Esophagus muscularis mucosa (tissue), 4 donors: ENCODE measurements at regions not wholly inside any gene's neighbourhood (a gene's known extent, or its start where the extent isn't known, plus 50 kb on each side); places are given as distances from the start of the nearest gene placed in this dataset.
"Not testable (repeated sequence)": the region's sequence is repeated elsewhere in the genome, so short reads cannot be mapped to it uniquely, and the experiment has no call there.

Experiments
- DNase-seq: peaks from one replicate; pipeline ENCODE4 v3.0.0-alpha.2; 2017; ENCODE audit errors: extremely low spot score
- H3K27ac ChIP-seq, 4 donors: fragments of 200-600 bp; sonication (generic); replicated peaks in 1 of 4; 1 replicate in 3 of 4; 2 replicates in 1 of 4; pipeline ENCODE4 v1.5.1; 2016 to 2019; ENCODE audit warnings: mild to moderate bottlenecking in 1 of 4
- H3K27me3 ChIP-seq, 4 donors: fragments of 200-600 bp; sonication (generic); one replicate each; pipeline versions ENCODE4 v1.5.1 to v1.6.0; 2016 to 2019
- H3K36me3 ChIP-seq, 4 donors: fragments of 200-600 bp; sonication (generic); one replicate each; pipeline ENCODE4 v1.5.1; 2016 to 2019
- H3K4me1 ChIP-seq, 4 donors: fragments of 200-600 bp; sonication (generic); one replicate each; pipeline ENCODE4 v1.5.1; 2016 to 2019
- H3K4me3 ChIP-seq, 4 donors: fragments of 200-600 bp; sonication (generic); 1 replicate in 2 of 4; 2 replicates in 2 of 4; pipeline ENCODE4 v1.5.1; 2016 to 2019; ENCODE audit warnings: mild to moderate bottlenecking in 4 of 4, moderate library complexity in 1 of 4
- H3K9me3 ChIP-seq, 4 donors: fragments of 200-600 bp; sonication (generic); 1 replicate in 3 of 4; 2 replicates in 1 of 4; pipeline ENCODE4 v1.5.1; 2016 to 2019
- POLR2AphosphoS5 ChIP-seq, 2 donors: sonication (generic); formaldehyde crosslinking; IDR thresholded peaks; one replicate each; pipeline ENCODE4 v1.6.1; 2017; ENCODE audit warnings: antibody characterized with exemption in 2 of 2
- WGBS: methylation state at CpG from one replicate; pipeline ENCODE4 v1.1.5; 2018; 5-methylcytosine and 5-hydroxymethylcytosine counted together
- intact Hi-C: fragments of 100-400 bp; cut with DNase I; formaldehyde crosslinking; loops from one replicate; pipeline ENCODE4 v1.15.1; 2023
- TF ChIP-seq, protein P1 (sequence below), 3 experiments: fragments of 200-600 bp in 2 of 3; fragments of 450-650 bp in 1 of 3; sonication (generic) in 2 of 3; IDR thresholded peaks; one replicate each; pipeline ENCODE4 v1.5.1; 2017 to 2019; ENCODE audit warnings: antibody characterized with exemption in 3 of 3, mild to moderate bottlenecking in 2 of 3, moderate library complexity in 1 of 3

DNA sequence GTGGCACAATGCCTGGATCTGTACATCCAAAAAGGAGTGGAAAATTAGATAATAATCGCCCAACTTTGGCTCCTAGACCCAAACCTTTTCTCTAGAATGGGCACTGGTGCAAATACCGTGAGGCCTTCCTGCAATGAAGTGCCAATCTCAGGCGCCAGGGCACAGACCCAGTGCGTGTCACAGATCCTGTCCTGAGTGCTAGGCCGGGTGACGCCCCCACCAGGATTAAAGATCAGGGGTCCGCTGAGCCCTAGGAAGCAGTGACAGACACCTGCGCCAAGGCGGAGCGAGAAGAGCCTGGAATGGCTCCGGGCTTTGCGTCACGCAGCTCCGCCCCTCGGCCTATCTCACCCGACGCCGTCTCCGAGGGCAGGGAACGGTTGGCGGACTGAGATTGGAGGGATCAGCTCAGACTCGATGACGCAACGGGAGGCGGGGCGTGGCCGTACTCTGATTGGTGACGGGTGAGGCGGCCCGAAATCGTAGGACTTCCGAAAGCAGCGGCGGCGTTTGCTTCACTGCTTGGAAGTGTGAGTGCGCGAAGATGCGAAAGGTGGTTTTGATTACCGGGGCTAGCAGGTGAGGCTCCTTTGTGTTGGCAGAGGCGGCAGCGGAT is 261.9 kb downstream of the ZNF37A start:
- H3K9me3 ChIP-seq, H3K27me3 ChIP-seq, intact Hi-C loops, H3K4me1 ChIP-seq: not testable (repeated sequence)
- peak overlapping the region; percentile 61 to 86 (median 84) for H3K27ac ChIP-seq
- H3K36me3 ChIP-seq: peaks cover 0 to 15% (median 0%) of the 10 kb centered on the region in 4 donors
- WGBS: 4% methylated on average over 8 of the region's 41 CpGs
- H3K4me3 ChIP-seq: peak overlapping the region; percentile 44 to 57 (median 52)
- peak; percentile 92 for DNase-seq
- TF ChIP-seq POLR2AphosphoS5 (IDR thresholded peaks at IDR 0.05): peak in 1 of 2 donors; percentile 34

DNA sequence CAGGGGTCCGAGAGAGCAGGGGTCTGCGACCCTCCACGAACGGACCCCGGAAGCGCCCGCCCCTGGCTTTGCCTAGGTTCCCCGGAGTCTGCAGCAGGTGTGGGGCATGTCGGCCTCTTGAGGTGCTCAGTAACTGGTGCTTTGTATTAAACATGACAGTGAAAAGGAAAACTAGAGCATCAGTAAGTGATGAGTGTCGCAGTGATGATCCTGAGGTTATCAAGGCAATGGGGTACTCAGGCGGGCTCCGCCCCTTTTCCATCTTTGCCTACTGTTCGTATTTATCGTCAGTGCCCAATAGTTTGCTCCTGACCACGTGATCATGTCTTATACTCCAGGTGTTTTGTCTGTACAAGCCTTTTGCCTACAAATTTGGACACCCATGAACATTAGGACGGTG is 262.4 kb downstream of the ZNF37A start:
- WGBS: 0% methylated on average over 1 of the region's 16 CpGs
- peak overlapping the region in 3 of 4 donors; percentile 53 to 86 (median 84) for H3K27ac ChIP-seq
- H3K9me3 ChIP-seq, H3K4me1 ChIP-seq, intact Hi-C loops, DNase-seq, H3K27me3 ChIP-seq: not testable (repeated sequence)
- peaks cover 0 to 20% (median 0%) of the 10 kb centered on the region in 4 donors for H3K36me3 ChIP-seq
- H3K4me3 ChIP-seq: peak overlapping the region; percentile 44 to 57 (median 52)

DNA sequence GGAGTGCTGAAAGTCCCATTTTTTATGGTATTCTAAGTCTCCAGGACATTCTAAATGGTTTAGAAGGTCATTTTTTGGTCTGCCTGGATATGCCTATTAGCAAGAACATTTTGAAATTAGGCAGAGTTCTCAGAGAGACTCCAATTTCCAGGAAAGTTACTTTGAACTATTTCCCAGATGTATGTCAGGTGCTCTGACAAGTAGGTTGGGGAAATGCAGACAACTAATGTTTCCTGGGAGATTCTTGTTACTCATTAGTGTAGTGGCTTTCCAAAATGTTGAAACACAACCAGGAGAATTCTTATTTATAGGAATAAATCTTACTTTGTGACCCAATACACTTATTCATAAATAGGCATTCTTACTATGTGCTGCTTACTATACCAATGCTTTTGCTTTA is 268.4 kb downstream of the ZNF37A start:
- H3K4me3 ChIP-seq, H3K27ac ChIP-seq, intact Hi-C loops, H3K4me1 ChIP-seq, H3K27me3 ChIP-seq, DNase-seq, H3K9me3 ChIP-seq: not testable (repeated sequence)
- H3K36me3 ChIP-seq: peaks cover 0 to 52% (median 18%) of the 10 kb centered on the region in 4 donors

DNA sequence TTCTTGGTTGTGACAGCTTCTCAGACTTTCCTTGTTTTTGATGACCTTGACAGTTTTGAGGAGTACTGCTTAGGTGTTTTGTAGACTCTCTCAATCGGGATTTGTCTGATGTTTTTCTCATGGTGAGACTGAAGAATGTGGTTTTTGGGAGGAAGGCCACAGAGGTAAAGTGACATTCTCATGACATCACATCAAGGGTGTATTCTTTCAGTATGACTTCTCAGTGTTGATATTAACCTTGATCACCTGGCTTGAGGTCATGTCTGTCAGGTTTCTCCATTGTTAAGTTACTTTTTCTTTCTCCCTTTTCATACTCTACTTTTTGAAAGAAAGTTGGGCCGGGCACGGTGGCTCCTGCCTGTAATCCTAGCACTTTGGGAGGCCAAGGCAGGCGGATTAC is 269.9 kb downstream of the ZNF37A start:
- DNase-seq, H3K4me3 ChIP-seq, H3K27ac ChIP-seq, H3K27me3 ChIP-seq, H3K9me3 ChIP-seq, H3K4me1 ChIP-seq, intact Hi-C loops: not testable (repeated sequence)
- WGBS: 90% methylated on average over 4 of the region's 4 CpGs
- peaks cover 0 to 53% (median 18%) of the 10 kb centered on the region in 4 donors for H3K36me3 ChIP-seq

DNA sequence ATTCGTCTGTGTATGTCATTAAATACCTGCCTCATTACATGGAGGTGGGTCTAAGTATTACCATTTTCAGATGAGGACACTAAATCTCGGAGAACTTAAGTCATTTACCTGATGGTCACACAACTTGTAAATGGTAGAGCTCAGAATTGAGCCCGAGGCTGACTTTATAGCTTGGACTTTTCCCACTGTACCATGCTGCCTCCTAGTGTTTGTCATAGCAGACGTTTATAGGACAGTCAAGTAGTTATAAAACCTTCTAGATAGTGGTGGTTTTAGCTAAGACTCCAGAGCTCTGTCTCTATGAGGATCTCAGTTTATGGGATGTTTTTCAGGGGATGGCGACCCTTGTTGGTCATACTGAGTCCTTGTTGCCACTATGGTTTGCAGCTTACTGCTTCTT is 271.8 kb downstream of the ZNF37A start:
- H3K4me3 ChIP-seq, H3K9me3 ChIP-seq, intact Hi-C loops, DNase-seq, H3K27me3 ChIP-seq, H3K27ac ChIP-seq, H3K4me1 ChIP-seq: not testable (repeated sequence)
- H3K36me3 ChIP-seq: peaks cover 3 to 59% (median 19%) of the 10 kb centered on the region in 4 donors
- TF ChIP-seq, protein P1, sequence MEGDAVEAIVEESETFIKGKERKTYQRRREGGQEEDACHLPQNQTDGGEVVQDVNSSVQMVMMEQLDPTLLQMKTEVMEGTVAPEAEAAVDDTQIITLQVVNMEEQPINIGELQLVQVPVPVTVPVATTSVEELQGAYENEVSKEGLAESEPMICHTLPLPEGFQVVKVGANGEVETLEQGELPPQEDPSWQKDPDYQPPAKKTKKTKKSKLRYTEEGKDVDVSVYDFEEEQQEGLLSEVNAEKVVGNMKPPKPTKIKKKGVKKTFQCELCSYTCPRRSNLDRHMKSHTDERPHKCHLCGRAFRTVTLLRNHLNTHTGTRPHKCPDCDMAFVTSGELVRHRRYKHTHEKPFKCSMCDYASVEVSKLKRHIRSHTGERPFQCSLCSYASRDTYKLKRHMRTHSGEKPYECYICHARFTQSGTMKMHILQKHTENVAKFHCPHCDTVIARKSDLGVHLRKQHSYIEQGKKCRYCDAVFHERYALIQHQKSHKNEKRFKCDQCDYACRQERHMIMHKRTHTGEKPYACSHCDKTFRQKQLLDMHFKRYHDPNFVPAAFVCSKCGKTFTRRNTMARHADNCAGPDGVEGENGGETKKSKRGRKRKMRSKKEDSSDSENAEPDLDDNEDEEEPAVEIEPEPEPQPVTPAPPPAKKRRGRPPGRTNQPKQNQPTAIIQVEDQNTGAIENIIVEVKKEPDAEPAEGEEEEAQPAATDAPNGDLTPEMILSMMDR (IDR thresholded peaks at IDR 0.05): peak in 1 of 3 experiments; percentile 22
- WGBS: 57% methylated on average over 4 of the region's 5 CpGs

DNA sequence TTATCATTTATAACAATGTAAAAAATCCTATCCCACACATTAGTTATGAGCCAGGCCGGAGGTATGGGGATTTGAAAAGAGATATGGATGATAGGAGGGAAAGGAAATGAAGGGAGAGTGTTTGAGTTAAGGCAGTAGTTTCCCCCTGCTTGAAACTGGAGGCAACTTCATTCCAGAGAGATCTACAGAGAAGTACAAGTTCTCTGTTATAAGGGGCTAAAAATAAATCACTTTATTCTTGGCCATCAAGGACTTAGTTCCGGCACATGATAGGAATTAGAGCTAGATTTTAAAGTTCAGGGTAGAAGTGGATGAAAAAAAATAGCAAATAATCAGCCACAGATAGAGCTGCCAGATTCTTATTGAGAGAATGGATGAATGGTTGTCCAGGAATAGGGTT is 289.7 kb downstream of the ZNF37A start:
- intact Hi-C loops, H3K27ac ChIP-seq: not testable (repeated sequence)
- WGBS: 81% methylated on average over 2 of the region's 2 CpGs

DNA sequence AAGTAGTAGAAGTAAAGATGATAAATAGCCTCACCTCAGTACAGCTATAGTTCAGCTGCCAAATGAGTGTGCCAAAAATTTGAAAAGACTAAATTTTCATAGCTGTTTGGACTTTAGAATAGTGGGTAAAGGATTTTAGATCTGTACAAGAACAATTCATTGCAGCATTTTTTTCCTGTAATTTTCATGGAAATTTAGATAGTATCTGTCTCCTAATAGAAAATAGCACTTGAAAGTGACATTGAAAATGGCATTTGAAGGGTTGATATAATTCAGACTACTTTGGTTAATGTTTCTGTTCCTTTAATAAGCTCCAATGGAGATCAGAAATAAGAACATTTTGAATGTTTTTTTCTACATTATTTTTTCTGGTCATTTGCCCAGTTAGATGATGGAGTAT is 292.7 kb downstream of the ZNF37A start:
- H3K4me1 ChIP-seq, DNase-seq, intact Hi-C loops, H3K27me3 ChIP-seq, H3K27ac ChIP-seq, H3K4me3 ChIP-seq, H3K36me3 ChIP-seq, H3K9me3 ChIP-seq: not testable (repeated sequence)

More for the DNA sequence above, 289.7 kb downstream of the ZNF37A start:
- H3K4me3 ChIP-seq, H3K9me3 ChIP-seq, H3K4me1 ChIP-seq, H3K27me3 ChIP-seq, DNase-seq, H3K36me3 ChIP-seq: not testable (repeated sequence)

DNA sequence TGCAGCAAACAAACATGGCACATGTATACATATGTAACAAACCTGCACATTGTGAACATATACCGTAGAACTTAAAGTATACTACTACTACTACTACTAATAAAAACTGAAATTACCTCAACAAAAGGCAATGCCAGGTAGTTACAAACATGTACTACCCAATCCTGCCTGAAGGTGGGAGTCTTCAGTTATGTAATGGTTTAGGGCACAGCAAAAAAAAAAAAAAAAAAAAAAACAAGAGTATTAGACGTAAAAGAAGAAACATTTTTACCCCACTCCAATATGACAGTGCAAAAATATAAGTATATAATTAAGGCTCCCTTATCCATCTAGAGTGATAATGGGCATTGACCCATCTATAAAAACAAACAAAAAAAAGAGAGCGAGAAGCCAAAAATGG is 296.6 kb downstream of the ZNF37A start:
- H3K4me3 ChIP-seq, H3K9me3 ChIP-seq, H3K4me1 ChIP-seq, H3K27ac ChIP-seq, H3K27me3 ChIP-seq, H3K36me3 ChIP-seq, intact Hi-C loops, DNase-seq: not testable (repeated sequence)
- TF ChIP-seq, protein P1 (IDR thresholded peaks at IDR 0.05): peak in 2 of 3 experiments; percentile 16 to 21
- WGBS: 78% methylated on average over 3 of the region's 3 CpGs

DNA sequence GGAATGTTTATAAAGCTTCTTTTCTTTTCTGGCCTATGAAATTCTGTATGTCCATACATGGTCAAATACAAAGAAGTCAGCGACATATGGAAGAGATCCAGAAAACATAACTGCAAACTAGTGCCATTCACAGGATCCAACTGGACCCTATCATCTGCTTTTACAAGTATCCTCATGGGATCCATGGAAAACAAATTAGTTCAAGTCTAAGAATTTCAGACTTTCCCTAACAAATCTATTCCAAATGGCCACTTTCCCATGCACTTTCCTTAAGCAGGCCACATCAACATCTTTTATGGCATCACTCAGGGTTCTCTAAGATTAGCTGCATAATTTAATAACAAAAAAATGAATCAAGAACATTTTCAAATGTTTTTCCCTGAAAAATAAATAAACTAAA is 301.3 kb downstream of the ZNF37A start:
- H3K4me3 ChIP-seq, H3K36me3 ChIP-seq, H3K9me3 ChIP-seq, H3K27ac ChIP-seq, intact Hi-C loops, H3K4me1 ChIP-seq, DNase-seq, H3K27me3 ChIP-seq: not testable (repeated sequence)
- 54% methylated on average over 1 of the region's 1 CpG for WGBS

DNA sequence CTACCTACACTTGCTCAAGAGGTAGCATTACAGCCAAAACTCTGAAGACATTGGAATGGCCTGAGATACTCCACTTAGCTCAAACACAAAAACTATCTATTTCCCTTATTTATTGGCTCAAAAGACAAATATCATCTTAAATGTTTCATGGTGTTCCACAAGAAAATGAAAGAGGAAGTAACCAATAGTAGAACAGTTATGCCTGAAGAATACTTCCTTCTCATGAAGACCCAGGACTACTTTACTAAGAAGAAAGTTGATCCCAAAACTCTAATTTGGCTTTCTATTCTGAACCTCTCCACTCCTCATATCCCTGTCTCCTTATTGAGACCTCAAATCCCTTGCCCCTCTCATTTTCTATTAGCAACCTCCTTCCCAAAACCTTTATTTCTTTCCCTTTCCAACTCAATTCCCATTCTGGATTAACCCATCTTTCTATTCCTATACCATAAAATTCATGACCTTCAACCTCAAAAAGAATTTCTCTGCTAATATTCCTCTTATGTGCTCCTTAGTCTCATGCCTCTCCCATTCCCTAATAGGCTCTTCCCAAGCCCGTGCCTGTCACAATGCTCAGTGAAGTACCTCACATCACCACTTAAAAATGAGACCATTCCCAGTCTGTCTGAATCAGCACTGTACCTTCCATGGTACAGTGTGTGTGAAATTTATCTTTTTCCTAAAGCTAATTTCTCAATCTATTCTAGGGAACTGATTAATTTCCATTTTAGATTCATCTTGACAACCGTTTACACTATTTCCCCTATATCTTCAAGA is 302.2 kb downstream of the ZNF37A start:
- H3K36me3 ChIP-seq, intact Hi-C loops, H3K9me3 ChIP-seq, H3K4me3 ChIP-seq, H3K27ac ChIP-seq, H3K27me3 ChIP-seq, DNase-seq, H3K4me1 ChIP-seq: not testable (repeated sequence)
- WGBS: 60% methylated on average over 1 of the region's 2 CpGs
